NCI-H2171 treated with DMSO at 0.1 percent for 48 hours (cell line): ENCODE measurements at regions not wholly inside any gene's neighbourhood (a gene's known extent, or its start where the extent isn't known, plus 50 kb on each side); places are given as distances from the start of the nearest gene placed in this dataset.

Source experiments
- DNase-seq: peaks from one replicate; lab custom pipeline; 2025; lab: John Stamatoyannopoulos, UW

GRCh38 chr11:28476864-28477263 lies 368.7 kb downstream of the METTL15 start:
- no peak for DNase-seq

- DNase-seq, result no peak
Observed at GRCh38 chr11:28476049-28476448, 367.9 kb downstream of the METTL15 start.

DNA sequence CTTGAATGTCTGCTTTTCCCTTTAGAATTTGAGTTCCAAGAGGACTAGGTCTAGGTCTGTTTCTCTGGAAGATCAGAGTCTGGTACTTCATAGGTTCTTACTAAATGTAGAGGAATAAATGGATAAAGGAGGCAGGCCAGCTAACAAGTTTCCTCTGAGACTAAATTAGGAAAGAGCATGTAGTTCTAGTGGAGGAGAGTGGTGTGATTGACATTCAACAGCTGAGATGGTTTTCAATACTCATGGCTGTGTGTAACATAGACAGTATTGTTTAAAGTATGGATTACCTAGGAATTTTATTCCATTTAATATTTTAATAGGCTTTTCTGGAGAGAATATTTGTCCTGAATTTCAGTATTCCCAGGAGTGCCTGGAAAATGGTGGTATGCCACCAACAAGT lies 364.7 kb downstream of the METTL15 start:
- no peak for DNase-seq

- no peak for DNase-seq
Observed at GRCh38 chr11:28471537-28471936, 363.3 kb downstream of the METTL15 start.

DNA sequence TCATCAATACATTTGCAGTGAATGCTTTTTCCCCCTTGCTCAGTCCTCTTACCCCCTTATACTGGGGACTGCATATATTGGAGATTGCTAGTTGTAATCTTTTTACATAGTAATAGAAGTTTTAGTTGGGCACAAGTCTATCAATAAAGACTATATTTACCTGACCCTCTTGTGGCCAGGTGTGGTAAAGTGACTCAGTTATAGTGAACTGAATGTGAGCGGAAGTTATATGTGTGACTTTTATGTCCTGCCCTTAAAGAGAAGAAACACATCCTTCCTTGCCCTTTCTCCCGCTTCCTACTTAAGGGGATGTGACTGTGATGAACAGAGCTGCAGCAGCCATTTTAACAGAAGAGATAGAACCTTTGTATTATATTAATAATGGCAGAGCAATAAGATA lies 362.0 kb downstream of the METTL15 start:
- no peak for DNase-seq

DNA sequence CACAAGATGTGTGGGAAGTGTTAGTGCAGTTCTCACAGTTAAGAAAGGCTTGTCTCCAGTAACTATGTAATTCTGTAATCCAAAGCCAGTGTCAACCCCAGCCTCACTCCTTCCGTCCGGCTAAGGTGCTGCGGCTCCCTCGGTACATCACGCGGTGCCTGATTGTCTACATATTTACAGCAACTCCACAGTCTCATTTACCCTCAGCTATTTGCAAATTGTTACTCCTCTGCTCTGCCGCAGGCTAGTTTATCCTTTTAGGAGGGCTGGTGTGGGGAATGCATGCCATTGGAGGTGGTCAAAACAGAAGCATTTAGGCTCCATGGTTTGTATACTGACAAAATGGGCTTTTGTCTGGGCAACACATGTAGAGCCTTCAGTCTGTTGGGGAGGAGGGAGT lies 358.3 kb downstream of the METTL15 start:
- DNase-seq, result no peak

DNA sequence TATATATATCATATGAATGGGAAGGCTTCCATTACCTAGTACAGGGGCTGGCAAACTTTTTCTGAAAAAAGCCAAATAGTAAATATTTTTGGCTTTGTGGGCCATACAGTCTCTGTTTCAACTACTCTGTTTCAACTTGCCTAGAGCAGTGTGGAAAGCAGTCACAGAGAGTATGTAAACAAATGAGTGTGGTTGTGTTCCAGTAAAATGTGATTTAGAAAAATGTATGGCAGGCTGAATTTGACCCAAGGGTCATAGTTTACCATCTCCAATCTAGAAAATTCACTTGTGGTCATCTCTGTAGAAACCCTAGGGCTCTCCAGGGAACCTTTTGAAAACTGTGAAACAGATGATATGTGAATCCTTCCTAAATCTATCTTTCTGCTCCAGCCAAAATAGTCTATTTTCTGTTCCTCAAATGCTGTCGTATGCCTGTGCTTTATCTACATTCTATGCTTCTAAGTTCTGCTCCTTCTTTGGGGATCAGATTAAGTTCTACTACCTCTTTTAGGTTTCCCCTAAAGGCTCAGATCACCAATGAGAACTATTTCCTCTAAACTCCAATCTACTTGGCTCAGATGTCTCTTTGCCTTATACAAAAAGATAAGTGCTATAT lies 356.2 kb downstream of the METTL15 start:
- DNase-seq, result no peak

GRCh38 chr11:28463826-28464225 lies 355.6 kb downstream of the METTL15 start:
- DNase-seq, result no peak

- DNase-seq, result no peak
Observed at GRCh38 chr11:28461846-28462245, 353.7 kb downstream of the METTL15 start.

- DNase-seq, result no peak
Observed at GRCh38 chr11:28461338-28461737, 353.1 kb downstream of the METTL15 start.

DNA sequence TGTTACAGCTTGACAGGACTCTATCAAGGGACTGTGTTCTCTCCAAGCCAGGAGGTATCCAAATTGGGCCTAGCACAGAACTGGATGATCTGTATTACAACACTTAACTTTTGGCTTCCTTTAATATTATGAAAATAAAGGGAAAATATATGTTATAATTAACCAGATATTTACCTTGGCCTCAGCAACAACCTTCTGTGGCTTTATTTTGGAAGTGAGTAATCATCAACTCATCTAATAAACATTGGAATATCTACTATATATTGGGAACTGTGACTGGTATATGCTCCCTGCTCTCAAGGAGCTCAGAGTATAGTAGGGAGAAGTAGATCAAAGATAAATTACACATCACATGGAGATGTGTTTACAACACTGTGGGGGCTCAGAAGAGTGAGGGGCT lies 352.2 kb downstream of the METTL15 start:
- DNase-seq, result no peak

- DNase-seq, result no peak
Observed at GRCh38 chr11:28459912-28460311, 351.7 kb downstream of the METTL15 start.

GRCh38 chr11:28457481-28458065 lies 349.4 kb downstream of the METTL15 start:
- no peak for DNase-seq

DNA sequence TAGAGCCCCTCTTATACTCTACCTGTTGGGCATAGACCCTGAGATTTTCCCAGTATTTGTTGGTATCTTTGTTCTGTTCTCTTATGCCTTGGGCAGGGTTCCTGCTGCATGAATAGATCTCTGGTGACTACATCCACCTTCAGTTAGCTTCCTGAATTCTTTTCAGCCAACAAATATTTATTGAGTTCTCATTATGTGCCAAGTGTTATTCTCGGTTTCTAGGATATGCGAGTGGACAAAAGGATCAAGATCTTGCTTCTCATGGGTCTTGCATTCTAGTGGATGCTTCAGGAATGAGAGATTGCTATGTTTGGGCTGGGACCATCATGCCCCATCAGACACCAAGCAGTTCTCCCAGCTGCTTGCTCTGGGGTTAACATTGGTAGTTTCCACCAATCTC lies 340.0 kb downstream of the METTL15 start:
- DNase-seq, result no peak

DNA sequence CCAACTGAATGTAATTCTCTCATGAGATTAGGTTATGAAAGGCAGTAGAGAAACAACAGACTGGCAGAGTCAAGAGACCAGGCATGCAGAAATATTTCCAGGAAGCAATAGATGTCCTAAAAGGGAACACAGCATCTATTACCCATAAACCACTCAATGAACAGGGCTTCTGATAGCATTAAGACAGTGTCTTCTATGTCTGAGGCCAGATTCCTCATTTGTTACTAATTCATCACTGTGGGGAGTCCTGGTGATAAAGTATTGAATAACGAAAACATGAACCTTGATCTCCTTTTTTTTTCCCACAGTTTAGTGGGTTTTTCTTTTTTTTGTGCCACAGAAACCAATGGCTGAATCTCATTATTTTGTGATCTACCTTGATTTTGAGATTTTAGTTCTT lies 339.0 kb downstream of the METTL15 start:
- DNase-seq, result no peak

DNA sequence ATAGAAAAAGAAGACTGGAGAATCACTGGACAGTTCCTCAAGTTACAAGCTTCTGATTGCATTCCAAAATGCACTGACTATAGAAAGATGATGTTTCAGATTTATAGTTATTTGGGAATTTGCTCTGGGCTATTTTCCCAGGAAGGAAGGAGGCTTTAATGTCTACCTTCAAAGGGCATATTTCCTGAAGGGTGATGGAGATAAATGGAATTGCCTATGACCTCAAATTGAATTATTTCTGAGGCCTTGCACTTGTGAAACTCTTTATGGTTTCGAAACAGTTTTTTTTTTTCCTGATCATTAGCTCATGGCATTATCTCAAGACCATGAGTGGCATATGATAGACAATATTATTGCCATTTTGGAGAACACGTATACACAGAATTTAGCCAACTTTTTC lies 333.9 kb downstream of the METTL15 start:
- no peak for DNase-seq

- no peak for DNase-seq
Observed at GRCh38 chr11:28439403-28439802, 331.2 kb downstream of the METTL15 start.

DNA sequence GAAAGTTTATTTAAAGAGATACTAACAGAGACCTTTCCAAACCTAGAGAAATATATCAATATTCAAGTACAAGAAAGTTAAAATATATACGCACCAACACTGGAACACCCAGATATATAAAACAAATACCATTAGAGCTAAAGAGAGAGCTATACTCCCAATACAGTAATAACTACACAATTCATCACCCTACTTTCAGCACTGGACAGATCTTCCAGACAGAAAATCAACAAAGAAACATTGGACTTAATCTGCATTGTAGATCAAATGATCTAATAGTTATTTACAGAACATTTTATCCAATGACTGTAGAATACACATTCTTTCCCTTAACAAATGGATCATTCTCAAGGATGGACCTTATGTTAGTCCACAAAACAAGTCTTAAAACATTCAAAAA lies 311.9 kb downstream of the METTL15 start:
- no peak for DNase-seq

DNA sequence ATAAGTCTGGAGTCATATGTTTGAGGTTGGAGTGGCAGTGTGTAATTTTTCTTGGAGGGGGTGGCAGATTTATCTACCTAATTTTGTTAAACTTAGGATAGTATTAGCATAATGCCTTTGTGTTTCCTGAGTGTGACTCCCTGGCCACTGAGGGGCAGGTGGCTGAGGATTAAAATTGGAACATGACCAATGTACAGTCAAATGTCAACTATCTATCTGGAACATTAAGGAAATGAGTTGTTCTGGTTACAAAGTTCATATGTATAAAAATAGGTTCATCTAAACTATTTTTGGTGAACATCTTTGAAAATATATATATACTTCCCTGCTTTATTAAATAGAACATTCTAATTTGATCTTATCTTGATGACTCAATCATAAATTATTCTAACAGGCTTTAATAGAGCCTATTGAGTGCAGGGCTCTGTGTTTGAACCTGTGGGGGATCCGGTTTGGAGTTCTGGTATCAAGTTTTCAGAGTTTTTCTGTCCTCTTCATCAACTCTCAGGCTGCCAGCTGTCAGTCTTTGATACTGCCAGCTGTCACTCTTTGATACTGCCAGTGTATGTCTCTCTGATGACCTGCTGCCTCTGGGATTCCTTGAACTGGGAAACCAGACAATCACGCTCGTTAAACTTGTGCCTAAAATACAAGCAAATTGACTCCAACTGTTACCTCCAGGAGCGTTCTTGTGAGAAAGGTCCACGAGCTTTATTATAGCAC lies 309.6 kb downstream of the METTL15 start:
- peak; percentile 16 for DNase-seq

DNA sequence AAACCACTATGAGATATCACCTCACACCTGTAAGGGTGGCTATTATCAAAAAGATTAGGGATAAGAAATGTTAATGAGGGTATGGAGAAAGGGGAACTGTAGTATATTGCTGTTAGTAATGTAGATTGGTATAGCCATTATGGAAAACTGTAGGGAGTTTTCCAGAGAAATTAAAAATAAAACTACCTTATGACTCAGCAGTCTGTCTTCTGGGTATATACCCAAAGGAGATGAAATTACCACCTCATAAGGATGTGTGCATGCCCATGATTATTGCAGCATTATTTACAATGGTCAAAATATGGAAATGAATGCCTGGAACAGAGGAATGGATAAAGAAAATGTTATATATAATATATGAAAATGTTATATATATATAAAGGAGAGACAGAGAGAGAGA lies 303.8 kb downstream of the METTL15 start:
- no peak for DNase-seq

- DNase-seq, result no peak
Observed at GRCh38 chr11:28401446-28401845, 293.3 kb downstream of the METTL15 start.

DNA sequence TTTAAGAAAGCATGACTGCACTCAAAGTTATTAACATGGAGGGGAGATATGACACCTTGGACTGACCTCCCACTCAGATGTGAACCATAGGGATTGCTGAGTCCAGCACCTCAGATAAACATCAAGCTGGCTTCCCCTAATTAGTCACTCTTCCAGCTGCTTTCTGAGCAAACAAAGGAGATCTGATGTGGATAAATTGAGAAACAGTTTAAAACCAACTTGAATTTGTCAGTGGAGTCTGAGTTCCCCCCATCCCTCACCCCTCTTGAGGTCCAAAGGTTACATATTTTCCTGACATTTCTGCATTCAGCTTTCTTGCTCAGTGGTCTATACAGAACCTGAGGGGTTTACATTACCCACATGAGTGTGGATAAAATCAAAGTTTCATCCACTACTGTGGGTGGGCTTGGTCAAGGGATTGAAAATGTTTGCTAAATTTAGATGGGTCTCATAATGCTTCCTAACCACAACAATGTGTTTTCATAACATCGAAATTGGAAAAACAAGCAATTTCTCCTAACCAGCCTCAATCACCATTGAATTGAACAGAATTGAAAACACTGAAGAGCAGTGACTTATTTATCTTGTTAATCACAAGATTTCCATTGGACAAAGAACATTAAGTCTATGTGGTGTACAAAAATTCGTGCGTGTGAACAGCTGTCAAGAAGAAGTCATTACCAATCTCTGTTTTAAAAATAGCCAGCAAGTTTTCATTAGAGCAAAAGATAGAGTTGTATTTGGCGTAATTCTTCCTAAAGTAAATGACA lies 292.3 kb downstream of the METTL15 start:
- DNase-seq, result no peak

DNA sequence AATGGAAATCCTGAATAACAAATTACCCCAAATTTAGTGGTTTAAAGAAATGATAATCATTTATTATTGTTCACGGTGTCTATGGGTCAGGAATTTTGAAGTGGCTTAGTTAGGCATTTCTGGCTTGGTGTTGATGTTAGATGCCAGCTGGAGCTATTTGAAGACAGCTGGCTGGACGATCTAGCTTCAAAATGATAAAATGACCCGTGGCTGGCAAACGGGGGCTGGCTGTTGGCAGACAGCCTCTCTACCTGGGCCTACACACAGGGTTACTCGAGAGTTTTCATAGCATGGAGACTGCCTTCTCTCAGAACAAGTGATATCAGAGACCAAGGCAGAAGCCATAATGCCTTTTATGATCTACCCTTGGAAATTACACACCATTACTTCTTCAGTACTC lies 285.2 kb downstream of the METTL15 start:
- DNase-seq, result no peak
